HG03066 (cell line): ENCODE measurements at regions not wholly inside any gene's neighbourhood (a gene's known extent, or its start where the extent isn't known, plus 50 kb on each side); places are given as distances from the start of the nearest gene placed in this dataset.

Source experiments
- ATAC-seq: cut with Tn5 transposase; IDR thresholded peaks from one replicate; pipeline ENCODE4 v1.9.1; 2021; ENCODE audit warnings: low read depth; ENCODE audit not compliant: unreplicated experiment

DNA sequence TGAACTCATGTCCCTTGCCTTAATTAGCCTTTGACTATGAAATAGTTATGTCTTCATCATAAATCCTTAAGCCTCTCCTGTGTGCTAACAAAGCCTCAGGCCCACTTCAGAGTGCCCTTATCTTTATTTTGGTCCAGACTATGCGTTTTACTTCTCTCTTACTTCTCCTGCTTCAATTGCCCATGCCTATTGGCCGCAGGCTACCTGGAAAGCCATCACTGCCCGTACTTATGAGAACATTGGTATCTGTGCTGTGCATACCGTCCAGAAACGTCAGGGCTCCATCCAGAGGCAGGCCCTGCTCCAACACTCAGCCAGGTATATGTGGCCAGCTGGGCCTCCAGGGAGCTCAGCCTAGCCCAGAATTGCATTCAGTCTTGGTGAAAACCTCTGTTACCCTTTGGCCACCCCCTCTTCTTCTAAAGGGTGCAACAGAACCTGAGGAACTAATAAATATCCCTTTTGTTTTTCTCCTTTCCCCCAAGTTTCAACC lies 212.4 kb upstream of the MTPN start:
- no peak for ATAC-seq

DNA sequence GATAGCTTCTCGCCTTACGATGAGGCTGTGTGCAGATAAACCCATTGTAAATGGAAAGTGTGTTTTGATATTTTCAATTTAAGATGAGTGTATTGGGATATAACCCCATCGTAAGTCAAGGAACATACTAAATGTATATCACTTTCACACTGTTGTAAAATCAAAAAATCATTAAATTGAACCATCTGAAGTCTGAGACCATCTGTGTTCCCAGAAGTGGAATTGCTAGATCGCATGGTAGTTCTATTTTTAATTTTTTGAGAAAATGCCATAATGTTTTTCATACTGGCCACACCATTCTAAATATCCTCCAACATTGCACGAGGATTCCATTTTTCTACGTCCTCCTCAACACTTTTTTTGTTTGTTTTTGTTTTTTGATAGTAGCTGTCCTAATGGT lies 209.1 kb upstream of the MTPN start:
- no peak for ATAC-seq

DNA sequence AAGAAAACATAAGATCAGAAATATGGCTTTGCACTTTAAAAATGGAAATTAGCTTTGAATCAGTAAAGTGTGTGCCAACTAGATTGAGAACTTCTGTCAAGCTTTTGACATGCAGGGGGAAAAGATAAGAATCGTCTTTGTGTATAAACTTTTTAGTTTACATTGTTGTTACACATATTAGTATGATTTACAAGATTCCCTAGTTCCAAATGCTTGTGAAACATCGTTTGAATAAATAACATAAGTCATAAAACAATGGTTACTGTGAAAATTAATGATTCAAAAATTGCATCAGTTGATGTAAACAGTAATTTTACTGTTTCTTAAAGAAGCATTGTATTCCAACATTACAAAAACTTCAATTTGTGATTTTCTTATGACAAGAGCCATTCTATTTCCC lies 207.6 kb upstream of the MTPN start:
- ATAC-seq, result no peak

DNA sequence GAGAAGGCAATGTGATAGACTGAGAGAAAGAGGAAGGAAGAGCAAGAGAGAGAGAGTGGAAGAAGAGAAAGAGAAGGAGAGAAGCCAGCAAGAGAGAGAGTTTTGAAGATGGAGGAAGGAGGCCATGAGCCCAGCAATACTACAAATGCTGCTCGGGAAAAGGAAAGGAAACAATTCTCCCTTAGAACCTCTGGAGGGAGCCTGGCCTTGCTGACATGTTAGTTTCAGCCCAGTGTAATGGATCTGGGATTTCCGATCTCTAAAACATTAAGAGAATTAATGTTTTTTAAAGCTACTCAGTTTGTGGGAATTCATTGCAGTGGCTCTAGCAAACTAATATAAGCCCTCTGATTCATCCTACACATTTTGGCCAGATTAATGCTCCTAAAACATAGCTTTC lies 206.8 kb upstream of the MTPN start:
- ATAC-seq, result no peak

DNA sequence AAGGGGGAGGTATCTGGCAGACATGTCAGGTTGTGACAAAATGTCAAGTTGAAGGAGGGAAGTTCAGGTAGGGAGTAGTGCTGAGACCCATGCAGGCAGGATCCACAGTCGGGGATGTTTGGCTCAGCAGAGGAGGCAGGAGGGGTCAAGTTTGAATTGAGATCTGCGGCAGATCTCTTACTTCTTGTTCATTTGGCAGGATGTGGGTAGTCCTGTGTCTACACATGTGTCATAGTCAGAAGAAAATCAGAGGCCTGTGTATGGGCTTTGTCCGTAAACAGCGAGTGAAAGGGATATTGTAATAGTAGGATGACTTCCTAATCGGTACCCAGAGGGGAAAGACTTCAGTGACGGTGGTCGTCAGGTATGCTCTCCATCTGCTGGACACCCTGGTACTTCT lies 203.8 kb upstream of the MTPN start:
- ATAC-seq, result no peak

DNA sequence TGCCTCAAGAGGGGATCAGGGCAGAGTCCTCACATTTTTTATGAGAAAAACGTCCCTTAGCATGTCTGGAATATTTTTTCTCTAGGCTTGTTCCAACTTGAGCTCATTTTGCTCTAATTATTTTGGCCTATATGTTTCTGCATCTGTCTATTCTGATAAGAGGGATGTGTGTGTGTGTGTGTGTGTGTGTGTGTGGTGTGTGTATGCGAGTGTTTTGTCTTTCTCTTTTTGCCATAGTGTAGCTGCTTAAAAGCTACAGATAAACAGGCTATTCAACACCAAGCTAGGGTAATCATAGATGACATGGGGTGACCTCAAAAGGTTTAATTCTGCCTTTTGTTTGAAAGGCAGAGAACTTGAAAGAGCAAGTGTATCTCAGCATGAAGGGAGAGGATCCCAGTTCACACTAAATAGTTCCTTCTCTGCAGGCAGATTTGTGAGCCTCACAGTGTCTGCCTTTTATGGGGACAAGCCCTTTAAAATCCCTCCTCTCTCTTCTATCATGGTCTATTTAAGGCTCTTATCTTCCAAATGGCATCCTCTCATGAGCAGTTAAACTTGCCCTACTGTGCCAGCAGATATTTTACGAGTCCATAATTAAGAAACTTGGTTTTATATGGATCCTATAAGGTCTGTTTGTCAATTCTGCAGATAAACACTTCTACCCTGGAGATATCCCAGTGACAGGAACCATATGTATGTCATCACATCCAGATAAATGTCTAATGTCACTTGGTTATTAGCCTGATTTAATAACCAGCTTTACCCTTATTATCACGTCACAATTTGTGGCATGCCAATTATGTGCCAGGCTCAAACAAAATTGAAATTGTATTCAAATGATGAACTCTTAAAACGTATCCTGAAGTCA lies 202.9 kb upstream of the MTPN start:
- ATAC-seq, result no peak

DNA sequence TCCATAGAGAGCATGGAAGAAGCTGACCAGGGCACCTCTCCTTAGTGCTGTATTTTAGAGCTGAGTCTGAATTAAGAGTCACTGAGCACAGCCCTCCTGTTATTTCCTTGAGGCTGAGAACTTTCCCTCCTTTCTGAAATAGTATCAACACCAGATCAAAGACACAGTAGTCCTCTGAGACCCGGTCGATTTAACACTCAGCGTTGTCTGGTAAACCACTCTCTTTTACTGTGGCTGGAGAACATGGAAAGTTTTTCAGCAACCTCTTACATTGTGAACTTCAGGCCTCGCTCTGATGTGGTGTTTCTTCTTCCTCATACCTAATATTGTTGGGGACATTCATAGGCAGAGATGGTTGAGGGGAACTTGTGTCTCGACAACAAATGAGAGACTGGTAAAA lies 202.0 kb upstream of the MTPN start:
- ATAC-seq, result no peak

DNA sequence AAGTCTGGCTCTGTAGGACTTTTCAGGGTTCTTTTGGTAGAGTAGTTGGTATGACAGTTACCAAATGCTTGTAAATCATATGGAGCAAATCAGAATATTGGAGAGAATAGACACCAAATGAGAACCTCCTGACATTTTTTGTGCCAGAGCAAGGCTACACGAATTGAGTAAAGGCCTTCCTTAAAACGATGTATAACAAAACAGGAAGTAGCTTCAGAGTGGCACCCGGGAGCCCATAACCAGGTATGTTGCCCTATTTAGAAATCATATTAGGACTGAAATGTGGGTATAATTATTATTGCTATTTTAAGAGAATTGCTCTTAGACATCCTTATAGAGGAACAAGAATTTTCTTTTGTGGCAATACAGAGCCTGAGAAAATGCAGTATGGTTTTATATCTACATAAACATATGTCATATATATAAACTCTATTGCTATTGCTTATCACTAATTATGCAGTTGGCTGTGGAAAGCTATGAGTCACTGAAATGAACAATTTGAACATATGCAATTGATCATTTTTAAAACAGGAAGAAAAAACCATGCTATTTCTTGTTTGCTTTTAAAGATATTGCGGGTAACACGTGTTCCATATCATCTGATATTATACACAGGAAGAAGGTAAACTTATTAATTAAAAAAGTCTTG lies 197.4 kb upstream of the MTPN start:
- ATAC-seq, result no peak

DNA sequence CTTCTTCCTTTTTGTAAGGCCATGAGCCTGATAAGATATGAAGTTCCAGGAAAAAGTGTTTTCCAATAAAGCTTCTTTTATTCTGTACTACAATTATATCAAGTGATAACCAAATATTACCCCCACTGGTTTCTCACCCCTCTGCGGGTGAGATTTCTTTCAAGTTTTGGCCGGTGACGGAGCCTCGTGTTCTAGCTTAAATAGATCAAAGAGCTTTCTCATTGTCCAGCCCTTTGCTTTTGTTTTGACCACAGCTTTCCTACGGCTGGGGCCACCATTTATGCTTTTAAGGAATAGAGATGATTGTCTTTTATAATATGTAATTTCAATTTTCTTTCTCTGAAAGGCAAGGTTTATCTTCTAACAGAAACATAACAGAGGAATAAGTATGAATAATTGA lies 196.7 kb upstream of the MTPN start:
- ATAC-seq, result no peak

DNA sequence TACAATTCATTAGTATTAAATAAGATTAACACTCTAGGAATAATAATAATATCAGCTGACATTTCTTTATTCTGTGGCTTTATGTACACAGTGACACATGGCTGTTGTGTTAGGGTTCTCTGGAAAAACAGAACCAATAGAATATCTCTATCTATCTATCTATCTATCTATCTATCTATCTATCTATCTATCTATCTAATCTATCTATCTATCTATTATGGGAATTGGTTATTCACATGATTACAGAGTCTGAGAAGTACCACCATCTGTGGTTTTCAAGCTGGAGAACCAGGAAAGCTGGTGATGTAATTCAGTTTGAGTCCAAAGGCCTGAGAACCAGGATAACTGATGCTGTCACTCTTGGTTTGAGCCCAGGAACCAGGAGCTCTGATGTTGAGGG lies 194.1 kb upstream of the MTPN start:
- no peak for ATAC-seq

DNA sequence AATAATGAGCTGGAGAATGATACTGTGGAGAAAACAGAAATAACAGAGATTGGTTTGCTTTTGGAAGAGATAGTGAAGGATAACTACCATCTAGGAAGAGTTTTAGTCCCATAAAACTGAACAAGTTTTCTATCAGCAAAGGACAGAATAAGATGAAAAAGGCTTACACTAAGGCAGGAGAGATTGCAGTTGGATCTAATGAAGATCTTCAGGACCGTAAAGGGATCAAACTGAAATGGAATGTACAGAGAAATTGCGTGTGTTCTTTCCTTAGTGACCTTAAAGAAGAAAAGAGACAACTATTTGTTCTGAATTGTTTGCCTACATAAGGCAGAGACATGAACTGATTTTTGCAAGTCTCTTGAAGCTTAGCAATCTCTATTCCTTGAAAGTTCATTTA lies 191.7 kb upstream of the MTPN start:
- ATAC-seq, result no peak

DNA sequence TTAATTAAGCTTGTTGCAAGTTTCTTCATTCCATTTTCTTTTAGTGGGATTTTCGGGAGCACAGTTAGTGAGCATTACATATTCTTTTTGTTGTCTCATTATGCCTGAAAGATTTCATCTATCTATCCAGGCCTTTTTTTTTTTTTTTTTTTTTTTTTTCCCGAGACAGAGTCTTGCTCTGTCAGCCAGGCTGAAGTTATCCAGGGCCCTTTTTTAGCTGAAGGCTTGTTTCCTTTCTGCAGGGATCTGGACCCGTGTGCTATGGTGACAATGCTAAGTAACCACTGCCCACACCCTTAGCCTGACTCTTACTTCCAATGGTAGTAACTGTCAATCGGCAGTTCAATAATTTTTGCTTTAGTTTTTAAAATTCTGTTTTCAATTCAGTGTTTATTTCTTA lies 190.8 kb upstream of the MTPN start:
- no peak for ATAC-seq

DNA sequence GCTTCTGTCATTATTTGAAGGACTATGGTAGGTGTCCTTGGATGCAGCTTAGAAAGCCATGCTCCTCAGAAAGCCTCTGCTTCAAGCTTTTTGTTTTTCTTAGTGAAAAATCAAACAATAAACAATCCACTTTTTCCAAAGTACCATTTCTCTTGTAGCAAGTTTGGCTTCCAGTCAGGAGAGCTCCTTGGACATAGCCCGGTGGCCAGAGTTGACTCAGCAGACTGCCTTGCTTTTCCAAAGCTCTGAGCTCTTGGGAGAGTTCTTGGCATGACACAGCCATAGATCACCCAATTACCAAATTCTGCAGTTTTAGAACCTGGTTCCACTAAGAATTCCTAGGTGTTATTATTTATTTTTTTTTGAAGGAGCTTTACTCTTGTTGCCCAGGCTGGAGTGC lies 189.4 kb upstream of the MTPN start:
- no peak for ATAC-seq

DNA sequence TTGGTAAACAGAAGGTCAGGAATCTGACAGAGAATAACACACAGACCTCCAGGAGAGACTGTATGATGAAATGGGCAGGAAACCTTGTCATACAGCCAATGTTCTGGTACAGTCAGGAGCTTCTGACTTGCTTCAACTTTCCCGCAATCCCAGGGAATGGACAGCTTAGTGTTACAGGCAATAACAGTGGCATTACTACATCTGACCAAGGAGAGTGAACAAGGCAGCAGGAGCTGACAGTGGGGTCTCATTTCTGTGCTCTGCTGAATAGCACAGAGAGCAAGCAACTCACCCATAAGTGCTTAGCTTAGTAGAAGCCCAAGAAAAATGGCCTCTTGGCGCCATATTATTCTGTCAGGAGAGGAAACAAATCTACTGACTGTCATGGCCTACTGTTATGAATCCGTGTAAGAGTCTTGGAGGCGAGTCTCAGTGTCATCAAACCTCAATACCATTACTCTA lies 186.2 kb upstream of the MTPN start:
- no peak for ATAC-seq

DNA sequence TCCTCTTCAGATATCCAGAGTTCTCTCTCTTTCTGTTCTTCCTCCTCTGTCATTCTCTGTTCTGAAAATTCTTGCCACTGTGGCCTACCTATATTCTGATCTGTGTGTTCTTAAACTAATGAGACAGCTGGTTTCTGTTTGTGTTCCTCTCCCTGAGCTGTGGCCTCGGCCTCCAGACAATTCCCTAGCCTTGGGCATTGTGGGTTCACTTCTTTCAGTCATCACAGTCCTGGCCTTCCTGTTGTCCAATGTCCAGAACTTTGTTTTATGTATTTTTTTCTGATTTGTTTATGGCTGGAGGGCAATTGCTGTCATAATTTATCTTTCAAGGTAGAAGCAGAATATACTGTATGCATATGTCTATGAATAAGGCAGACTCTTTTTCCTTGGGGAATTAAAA lies 173.2 kb upstream of the MTPN start:
- ATAC-seq, result no peak

DNA sequence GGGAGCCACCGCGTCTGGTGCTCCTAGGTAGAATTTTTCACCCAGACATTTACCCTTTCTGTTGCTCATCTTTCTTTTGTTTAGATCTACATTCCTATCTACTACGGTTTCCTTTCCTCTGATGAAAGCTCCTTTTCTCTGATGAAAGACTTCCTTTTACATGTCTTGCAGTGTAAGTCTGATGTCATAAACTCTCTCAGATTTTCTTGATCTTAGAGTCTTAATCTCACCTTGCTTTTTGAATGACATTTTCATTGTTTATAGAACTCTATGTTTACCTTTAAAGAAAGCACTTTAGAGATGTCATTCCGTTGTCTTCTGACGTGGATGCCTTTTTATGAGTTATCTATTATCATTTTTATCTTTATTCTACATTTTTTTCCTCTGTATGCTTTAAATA lies 171.8 kb upstream of the MTPN start:
- ATAC-seq, result no peak

DNA sequence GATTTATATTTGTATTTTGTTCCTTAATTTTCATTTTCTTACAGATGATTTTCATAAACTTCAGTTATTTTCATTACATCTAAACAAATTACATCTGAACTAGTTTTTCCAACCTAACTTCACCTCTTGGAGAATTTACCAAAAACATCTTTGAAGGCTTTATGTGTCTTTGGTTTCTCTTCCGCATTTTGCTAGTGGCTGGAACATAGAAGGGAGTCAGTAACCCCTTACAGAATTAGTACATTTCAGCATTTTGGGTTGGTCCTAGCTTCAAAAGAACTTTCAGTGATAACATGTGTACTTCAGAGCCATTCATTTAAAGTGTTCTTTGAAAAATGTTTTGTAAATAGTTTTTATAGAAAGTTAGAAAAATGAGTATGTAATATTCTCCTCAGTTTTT lies 169.8 kb upstream of the MTPN start:
- ATAC-seq, result no peak

DNA sequence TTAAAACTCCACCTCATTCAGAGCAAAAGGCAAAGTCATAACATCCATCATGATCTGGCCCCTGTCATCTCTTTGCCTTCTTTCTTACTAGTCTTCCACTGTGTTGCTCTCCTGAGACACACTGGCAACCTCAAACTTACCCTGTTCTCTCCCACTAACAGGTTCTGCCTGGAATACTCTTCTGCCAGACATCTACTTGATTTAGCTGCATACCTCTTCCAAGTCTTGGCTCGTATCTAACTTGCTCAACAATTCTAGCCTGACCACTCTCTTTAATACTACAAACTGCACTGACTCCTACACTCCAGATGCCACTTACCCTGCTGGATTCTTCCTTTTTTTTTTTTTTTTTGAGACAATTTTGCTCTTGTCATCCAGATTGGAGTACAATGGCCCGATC lies 167.0 kb upstream of the MTPN start:
- ATAC-seq, result no peak

DNA sequence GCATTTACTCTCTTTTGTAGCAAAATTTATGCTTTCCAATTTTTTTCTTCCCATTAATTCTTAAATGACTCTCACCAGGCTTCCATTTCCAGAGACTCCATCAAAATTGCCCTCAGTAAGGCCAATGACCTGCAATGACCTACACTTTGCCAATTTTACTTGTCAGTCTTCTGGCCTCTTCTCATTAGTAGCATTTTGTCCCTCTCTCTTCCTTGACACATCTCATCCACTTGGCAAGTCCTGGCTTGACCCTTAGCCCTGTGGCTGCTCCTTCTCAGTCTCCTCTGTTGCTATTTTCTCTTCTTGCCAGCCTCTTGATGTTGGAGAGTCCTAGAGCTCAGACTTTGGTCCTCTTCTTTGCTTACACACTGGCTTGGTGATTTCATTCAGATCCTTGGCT lies 166.1 kb upstream of the MTPN start:
- no peak for ATAC-seq

DNA sequence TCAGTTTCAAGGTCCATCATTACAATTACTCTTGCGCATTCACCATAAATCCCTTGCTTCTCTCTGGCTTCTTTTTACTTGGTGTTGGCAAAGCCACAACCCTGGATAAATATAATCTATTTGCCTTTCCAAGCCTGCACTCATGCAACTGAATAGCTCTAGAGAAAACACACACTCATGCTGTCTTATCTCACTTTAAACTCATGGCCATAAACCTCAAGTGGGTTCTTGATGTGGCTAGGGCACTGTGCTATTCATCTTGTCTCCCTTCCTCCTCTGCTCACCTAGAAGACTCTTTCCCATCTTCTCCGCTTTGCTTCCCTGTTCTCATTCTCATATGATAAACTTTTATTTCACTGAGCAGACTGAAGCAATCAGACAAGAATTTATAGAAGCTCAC lies 165.4 kb upstream of the MTPN start:
- ATAC-seq, result no peak

DNA sequence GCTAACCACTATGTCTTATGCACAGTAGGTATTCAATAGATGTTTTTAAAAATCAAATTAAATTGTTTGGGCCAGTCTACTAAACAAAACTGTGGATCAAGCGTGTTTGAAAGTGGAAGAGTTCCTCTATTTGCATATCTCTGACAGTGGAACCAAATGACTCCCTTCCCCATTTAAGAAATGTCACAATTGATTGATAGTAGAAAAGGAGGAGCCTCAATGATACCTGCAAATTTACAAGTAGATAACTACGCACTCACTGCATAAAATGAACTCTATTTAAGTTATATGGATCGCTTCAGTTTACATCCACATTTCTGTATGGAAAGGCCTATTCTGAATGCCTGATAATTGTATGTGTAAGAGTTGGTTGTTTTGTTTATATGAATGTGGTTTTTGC lies 163.3 kb upstream of the MTPN start:
- no peak for ATAC-seq

DNA sequence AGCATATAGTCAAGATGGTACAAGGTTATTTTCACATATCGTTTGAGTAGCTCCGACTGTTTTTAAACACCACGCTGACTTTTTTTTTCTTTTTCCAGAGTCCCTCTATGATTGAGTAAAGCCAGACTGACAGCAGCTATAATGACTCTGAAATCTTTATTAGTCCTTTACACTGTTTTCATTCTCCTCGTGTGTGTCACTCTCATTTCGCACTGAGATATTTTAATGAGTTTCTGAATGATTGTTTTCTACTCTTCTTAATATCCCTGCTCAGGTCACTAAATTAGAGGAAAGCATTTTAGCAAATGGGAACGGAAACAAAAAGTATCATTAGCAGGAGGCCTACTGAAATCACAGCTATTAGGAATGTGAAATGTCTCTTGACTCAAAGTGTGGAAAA lies 162.3 kb upstream of the MTPN start:
- no peak for ATAC-seq
